HG03025 (cell line): ENCODE measurements at regions not wholly inside any gene's neighbourhood (a gene's known extent, or its start where the extent isn't known, plus 50 kb on each side); places are given as distances from the start of the nearest gene placed in this dataset.
"Not testable (repeated sequence)": the region's sequence is repeated elsewhere in the genome, so short reads cannot be mapped to it uniquely, and the experiment has no call there.

Experiments used
- ATAC-seq: cut with Tn5 transposase; IDR thresholded peaks from one replicate; pipeline ENCODE4 v1.9.1; 2021; ENCODE audit warnings: mild to moderate bottlenecking, moderate library complexity; ENCODE audit not compliant: unreplicated experiment, low FRiP score

GRCh38 chr6:53446151-53446550 is 97.4 kb upstream of the ELOVL5 start:
- ATAC-seq, result no peak

- no peak for ATAC-seq
Measured at GRCh38 chr6:53441761-53442160, 93.0 kb upstream of the ELOVL5 start.

GRCh38 chr6:53441035-53441493 is 92.3 kb upstream of the ELOVL5 start:
- ATAC-seq, result no peak

- ATAC-seq, result no peak
Measured at GRCh38 chr6:53440336-53440945, 91.7 kb upstream of the ELOVL5 start.

GRCh38 chr6:53439556-53439955 is 90.8 kb upstream of the ELOVL5 start:
- no peak for ATAC-seq

GRCh38 chr6:53437557-53438202 is 88.9 kb upstream of the ELOVL5 start:
- peak; percentile 57 for ATAC-seq

- ATAC-seq, result no peak
Measured at GRCh38 chr6:53436526-53437303, 88.0 kb upstream of the ELOVL5 start.

- ATAC-seq, result no peak
Measured at GRCh38 chr6:53433951-53434285, 85.2 kb upstream of the ELOVL5 start.

- no peak for ATAC-seq
Measured at GRCh38 chr6:53433261-53433950, 84.7 kb upstream of the ELOVL5 start.

- no peak for ATAC-seq
Measured at GRCh38 chr6:53432318-53433161, 83.8 kb upstream of the ELOVL5 start.

- ATAC-seq, result no peak
Measured at GRCh38 chr6:53431704-53432103, 83.0 kb upstream of the ELOVL5 start.

- no peak for ATAC-seq
Measured at GRCh38 chr6:53429401-53429800, 80.7 kb upstream of the ELOVL5 start.

GRCh38 chr6:53428886-53429285 is 80.1 kb upstream of the ELOVL5 start:
- ATAC-seq, result no peak

- ATAC-seq, result peak; percentile 82
Measured at GRCh38 chr6:53426667-53427270, 78.0 kb upstream of the ELOVL5 start.

GRCh38 chr6:53426117-53426516 is 77.4 kb upstream of the ELOVL5 start:
- ATAC-seq, result no peak

- no peak for ATAC-seq
Measured at GRCh38 chr6:53424976-53425718, 76.4 kb upstream of the ELOVL5 start.

GRCh38 chr6:53424300-53424699 is 75.5 kb upstream of the ELOVL5 start:
- no peak for ATAC-seq

- not testable (repeated sequence) for ATAC-seq
Measured at GRCh38 chr6:53423560-53423959, 74.8 kb upstream of the ELOVL5 start.

GRCh38 chr6:53419026-53419425 is 70.3 kb upstream of the ELOVL5 start:
- ATAC-seq, result no peak
